AG09309 (cell line): ENCODE measurements at regions not wholly inside any gene's neighbourhood (a gene's known extent, or its start where the extent isn't known, plus 50 kb on each side); places are given as distances from the start of the nearest gene placed in this dataset.

Source experiments
- DNase-seq: peaks from one replicate; pipeline ENCODE4 v3.0.0-alpha.2; 2010; ENCODE audit warnings: low read depth
- H3K4me3 ChIP-seq: 2 replicates; pipeline ENCODE4 v1.5.1; 2011; ENCODE audit warnings: mild to moderate bottlenecking, low read depth, low read length, moderate library complexity; ENCODE audit not compliant: control insufficient read depth
- CTCF ChIP-seq: IDR thresholded peaks from 2 replicates; pipeline ENCODE4 v1.5.1; 2011; ENCODE audit warnings: mild to moderate bottlenecking, low read depth, low read length, inconsistent platforms; ENCODE audit not compliant: insufficient read depth, control insufficient read depth; ENCODE audit errors: missing control alignments

- no peak overlapping the region for H3K4me3 ChIP-seq
- no peak for DNase-seq
- no peak for TF ChIP-seq CTCF
These were observed 155.1 kb upstream of the PPARGC1A start for GRCh38 chr4:24044610-24045589.

- H3K4me3 ChIP-seq, result no peak overlapping the region
- TF ChIP-seq CTCF, result no peak
- peak; percentile 96 for DNase-seq
These were observed 152.2 kb upstream of the PPARGC1A start for GRCh38 chr4:24042094-24042493.

GRCh38 chr4:24040811-24041210 is 151.0 kb upstream of the PPARGC1A start:
- TF ChIP-seq CTCF, result no peak
- DNase-seq, result no peak
- no peak overlapping the region for H3K4me3 ChIP-seq

- DNase-seq, result no peak
- no peak for TF ChIP-seq CTCF
- no peak overlapping the region for H3K4me3 ChIP-seq
These were observed 143.8 kb upstream of the PPARGC1A start for GRCh38 chr4:24033626-24034025.

GRCh38 chr4:24032371-24032989 is 142.6 kb upstream of the PPARGC1A start:
- DNase-seq, result no peak
- TF ChIP-seq CTCF, result peak; percentile 28
- no peak overlapping the region for H3K4me3 ChIP-seq

GRCh38 chr4:24026596-24026995 is 136.7 kb upstream of the PPARGC1A start:
- no peak overlapping the region for H3K4me3 ChIP-seq
- no peak for DNase-seq
- no peak for TF ChIP-seq CTCF
